Thymus (tissue), 11 donors: ENCODE measurements at regions not wholly inside any gene's neighbourhood (a gene's known extent, or its start where the extent isn't known, plus 50 kb on each side); places are given as distances from the start of the nearest gene placed in this dataset.
A peak's percentile ranks its signal among the peaks of the same experiment; 100 is the strongest.
"Not testable (repeated sequence)": the region's sequence is repeated elsewhere in the genome, so short reads cannot be mapped to it uniquely, and the experiment has no call there.

Experiments
- DNase-seq, 9 donors: peaks; one replicate each; pipeline ENCODE4 v3.0.0-alpha.2; 2013; ENCODE audit warnings: low spot score in 9 of 9, low read depth in 6 of 9, missing footprints in 1 of 9
- H3K27ac ChIP-seq, 2 donors: one replicate each; pipeline ENCODE4 v1.5.1; 2013; ENCODE audit warnings: control low read depth in 1 of 2, low read depth in 1 of 2, low read length in 1 of 2, mild to moderate bottlenecking in 1 of 2, moderate library complexity in 1 of 2
- H3K27me3 ChIP-seq, 2 donors: one replicate each; pipeline ENCODE4 v1.5.1; 2013; ENCODE audit warnings: low read length in 1 of 2; ENCODE audit not compliant: control insufficient read depth in 2 of 2, insufficient read depth in 1 of 2
- H3K36me3 ChIP-seq, 2 donors: one replicate each; pipeline ENCODE4 v1.5.1; 2013; ENCODE audit warnings: low read length in 1 of 2, mild to moderate bottlenecking in 1 of 2, moderate library complexity in 1 of 2; ENCODE audit not compliant: control insufficient read depth in 2 of 2, insufficient read depth in 2 of 2
- H3K4me1 ChIP-seq, 2 donors: one replicate each; pipeline ENCODE4 v1.5.1; 2013; ENCODE audit warnings: low read length in 2 of 2; ENCODE audit not compliant: control insufficient read depth in 2 of 2, insufficient read depth in 2 of 2
- H3K4me3 ChIP-seq, 2 donors: one replicate each; pipeline ENCODE4 v1.5.1; 2013; ENCODE audit warnings: low read length in 2 of 2, control low read depth in 1 of 2, mild to moderate bottlenecking in 1 of 2
- H3K9me3 ChIP-seq, 2 donors: one replicate each; pipeline ENCODE4 v1.5.1; 2013; ENCODE audit warnings: low read length in 1 of 2, mild to moderate bottlenecking in 1 of 2; ENCODE audit not compliant: control insufficient read depth in 2 of 2, insufficient read depth in 1 of 2
- WGBS: extraction: QIAGEN DNeasy Blood & Tissue Kit; methylation state at CpG from one replicate; pipeline ENCODE4 v1.1.7; 2013; 5-methylcytosine and 5-hydroxymethylcytosine counted together
- donor health status: healthy.

- Histone ChIP-seq H3K9me3 (no peaks in the 10 kb centered on the region), H3K36me3 (peaks cover 2 to 4% of the 10 kb centered on the region in 2 donors), H3K4me1 (peaks cover 4 to 8% of the 10 kb centered on the region in 2 donors), H3K27ac (peak overlapping the region in 1 of 2 donors; percentile 19), H3K4me3 (peak overlapping the region; percentile 73), H3K27me3 (no peaks in the 10 kb centered on the region)
- WGBS, result 5% methylated on average over 16 of the region's 16 CpGs
- peak in 1 of 9 donors; percentile 20 for DNase-seq
Measured at GRCh38 chr22:25448435-25449051, 115.9 kb upstream of the GRK3 start.

- WGBS, result 96% methylated on average over 9 of the region's 9 CpGs
- DNase-seq, result no peak
- H3K4me3 ChIP-seq, result no peak overlapping the region
- H3K4me1 ChIP-seq, result peaks cover 4 to 8% of the 10 kb centered on the region in 2 donors
- no peaks in the 10 kb centered on the region for H3K9me3 ChIP-seq
- H3K27ac ChIP-seq, result no peak overlapping the region
- no peaks in the 10 kb centered on the region for H3K27me3 ChIP-seq
- H3K36me3 ChIP-seq, result peaks cover 11% of the 10 kb centered on the region in 2 donors
Measured at GRCh38 chr22:25449781-25450317, 114.6 kb upstream of the GRK3 start.

DNA sequence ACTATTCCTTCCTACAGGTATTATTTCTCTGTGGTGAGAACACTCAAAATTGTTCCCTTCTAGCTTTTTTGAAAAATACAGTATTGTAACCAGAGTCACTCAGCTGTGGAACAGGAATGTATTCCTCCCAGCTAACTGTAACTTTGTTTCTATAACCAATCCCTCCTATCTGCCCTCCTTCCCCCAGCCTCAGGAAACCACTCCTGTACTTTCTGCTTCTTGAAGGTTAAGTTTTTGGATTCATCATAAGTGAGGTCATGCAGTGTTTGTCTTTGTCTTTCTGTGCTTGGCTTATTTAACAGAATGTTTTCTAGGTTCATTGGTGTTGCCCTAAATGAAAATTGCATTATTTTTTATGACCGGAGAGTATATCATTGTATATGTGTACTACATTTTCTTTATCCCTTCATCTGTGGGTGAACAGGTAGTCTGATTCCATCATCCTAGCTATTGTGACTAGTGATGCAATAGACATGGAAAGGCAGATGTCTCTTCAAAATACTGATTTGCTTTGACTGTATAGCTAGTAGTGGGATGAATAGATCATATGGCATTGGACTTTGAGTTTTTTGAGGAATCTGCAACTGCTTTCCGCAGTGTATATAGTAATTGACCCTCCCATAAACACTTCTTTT, 112.9 kb upstream of the GRK3 start:
- H3K27me3 ChIP-seq, result no peaks in the 10 kb centered on the region
- H3K36me3 ChIP-seq, result peaks cover 12 to 16% of the 10 kb centered on the region in 2 donors
- no peak overlapping the region for H3K4me3 ChIP-seq
- no peaks in the 10 kb centered on the region for H3K9me3 ChIP-seq
- peaks cover 4 to 8% of the 10 kb centered on the region in 2 donors for H3K4me1 ChIP-seq
- no peak for DNase-seq
- H3K27ac ChIP-seq, result no peak overlapping the region
- WGBS, result 98% methylated on average over 2 of the region's 2 CpGs

GRCh38 chr22:25452116-25452700, 112.3 kb upstream of the GRK3 start:
- H3K27ac ChIP-seq, result no peak overlapping the region
- no peak overlapping the region for H3K4me3 ChIP-seq
- H3K27me3 ChIP-seq, result no peaks in the 10 kb centered on the region
- H3K4me1 ChIP-seq, result peaks cover 4 to 8% of the 10 kb centered on the region in 2 donors
- no peaks in the 10 kb centered on the region for H3K9me3 ChIP-seq
- DNase-seq, result no peak
- WGBS, result 85% methylated on average over 10 of the region's 10 CpGs
- H3K36me3 ChIP-seq, result peaks cover 14 to 19% of the 10 kb centered on the region in 2 donors

DNA sequence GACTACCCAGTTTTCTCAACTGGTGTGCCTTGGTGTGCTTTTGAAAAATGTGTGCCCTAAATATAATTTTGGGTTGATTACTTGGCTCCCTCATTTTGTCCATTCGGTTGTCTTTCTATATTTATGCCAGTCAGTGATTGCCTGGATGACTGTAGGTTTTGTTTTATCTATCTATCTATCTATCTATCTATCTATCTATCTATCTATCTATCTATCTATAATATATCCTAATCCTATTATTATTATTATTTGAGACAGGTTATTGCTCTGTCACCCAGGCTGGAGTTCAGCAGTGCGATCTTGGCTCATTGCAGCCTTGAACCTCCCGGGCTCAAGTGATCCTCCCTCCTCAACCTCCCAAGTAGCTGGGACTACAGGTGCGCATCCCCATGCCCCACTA, 111.4 kb upstream of the GRK3 start:
- Histone ChIP-seq H3K27ac (no peak overlapping the region), H3K27me3 (no peaks in the 10 kb centered on the region), H3K36me3 (peaks cover 14 to 28% of the 10 kb centered on the region in 2 donors), H3K9me3 (no peaks in the 10 kb centered on the region), H3K4me1 (peaks cover 4% of the 10 kb centered on the region in 2 donors), H3K4me3 (no peak overlapping the region)
- WGBS, result over 99% methylated on average over 4 of the region's 4 CpGs
- no peak for DNase-seq

DNA sequence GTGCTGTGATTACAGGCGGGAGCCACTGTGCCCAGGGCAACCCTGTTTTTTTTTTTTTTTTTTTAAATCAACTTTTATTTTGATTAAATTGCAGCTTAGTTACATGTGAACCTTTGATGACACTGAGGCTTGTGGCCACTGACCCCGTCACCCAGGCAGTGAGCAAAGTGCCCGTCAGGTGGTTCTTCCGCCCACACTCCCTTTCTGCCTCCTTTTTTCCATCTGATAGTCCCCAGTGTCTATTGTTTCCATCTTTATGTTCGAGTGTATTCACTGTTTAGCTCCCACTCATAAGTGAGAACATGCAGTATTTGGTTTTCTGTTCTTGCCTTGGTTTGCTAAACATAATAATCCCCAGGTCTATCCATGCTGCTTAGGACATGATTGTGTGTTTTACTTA, 110.9 kb upstream of the GRK3 start:
- peaks cover 4% of the 10 kb centered on the region in 2 donors for H3K4me1 ChIP-seq
- DNase-seq, result no peak
- H3K36me3 ChIP-seq, result peaks cover 14 to 29% of the 10 kb centered on the region in 2 donors
- 96% methylated on average over 5 of the region's 5 CpGs for WGBS
- no peaks in the 10 kb centered on the region for H3K9me3 ChIP-seq
- H3K4me3 ChIP-seq, result no peak overlapping the region
- no peaks in the 10 kb centered on the region for H3K27me3 ChIP-seq
- H3K27ac ChIP-seq, result no peak overlapping the region

- H3K36me3 ChIP-seq, result peaks cover 33 to 50% of the 10 kb centered on the region in 2 donors
- not testable (repeated sequence) for DNase-seq, H3K9me3 ChIP-seq, H3K4me3 ChIP-seq, H3K4me1 ChIP-seq, H3K27ac ChIP-seq, H3K27me3 ChIP-seq
- 95% methylated on average over 13 of the region's 13 CpGs for WGBS
Measured at GRCh38 chr22:25456300-25457043, 108.0 kb upstream of the GRK3 start.

DNA sequence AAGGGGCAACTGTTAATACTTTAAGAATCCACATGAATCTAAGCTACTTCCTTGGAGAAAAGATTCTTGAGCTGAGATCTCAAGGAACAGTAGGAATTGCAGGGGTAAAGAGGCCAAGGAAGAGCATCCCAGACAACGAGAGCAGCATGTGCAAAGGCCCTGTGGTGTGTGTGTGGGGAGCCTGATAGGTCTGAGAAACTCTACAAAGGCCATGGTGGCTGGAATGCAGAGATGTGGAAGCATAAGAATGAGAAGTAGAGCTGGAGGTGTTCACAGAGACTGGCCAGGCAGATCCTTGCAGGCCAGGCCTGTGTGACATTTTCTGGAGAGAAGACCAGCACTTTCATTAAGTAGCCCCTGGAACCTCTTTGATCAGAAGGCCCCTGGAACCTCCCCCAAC, 105.8 kb upstream of the GRK3 start:
- not testable (repeated sequence) for H3K27me3 ChIP-seq, H3K4me3 ChIP-seq, H3K9me3 ChIP-seq, DNase-seq, H3K4me1 ChIP-seq, H3K27ac ChIP-seq
- 100% methylated on average over 1 of the region's 1 CpG for WGBS
- peaks cover 34 to 53% of the 10 kb centered on the region in 2 donors for H3K36me3 ChIP-seq

- peaks cover 26 to 43% of the 10 kb centered on the region in 2 donors for H3K36me3 ChIP-seq
- H3K27me3 ChIP-seq, DNase-seq, H3K27ac ChIP-seq, H3K4me1 ChIP-seq, H3K4me3 ChIP-seq, H3K9me3 ChIP-seq: not testable (repeated sequence)
- 98% methylated on average over 2 of the region's 2 CpGs for WGBS
Measured at GRCh38 chr22:25460682-25461081, 103.8 kb upstream of the GRK3 start.
